Right atrium auricular region (tissue), 2 donors: ENCODE measurements at regions not wholly inside any gene's neighbourhood (a gene's known extent, or its start where the extent isn't known, plus 50 kb on each side); places are given as distances from the start of the nearest gene placed in this dataset.

Experiments
- DNase-seq: peaks from one replicate; pipeline ENCODE4 v3.0.0-alpha.2; 2019; ENCODE audit warnings: low spot score
- H3K27ac ChIP-seq, 2 donors: fragments of 200-600 bp; sonication (generic); 1 replicate in 1 of 2; 2 replicates in 1 of 2; pipeline ENCODE4 v1.5.1; 2016 to 2019
- H3K27me3 ChIP-seq, 2 donors: fragments of 200-600 bp; sonication (generic); one replicate each; pipeline versions ENCODE4 v1.5.1 to v1.6.0; 2017 to 2019
- H3K36me3 ChIP-seq: fragments of 200-600 bp; sonication (generic); one replicate; pipeline ENCODE4 v1.5.1; 2016
- H3K4me1 ChIP-seq, 2 donors: fragments of 200-600 bp; sonication (generic); one replicate each; pipeline versions ENCODE4 v1.5.1 to v1.6.0; 2017 to 2019
- H3K4me3 ChIP-seq, 2 donors: fragments of 200-600 bp; sonication (generic); 1 replicate in 1 of 2; 2 replicates in 1 of 2; pipeline ENCODE4 v1.5.1; 2017 to 2019; ENCODE audit warnings: mild to moderate bottlenecking in 1 of 2, moderate library complexity in 1 of 2
- H3K9me3 ChIP-seq, 2 donors: fragments of 200-600 bp; sonication (generic); one replicate each; pipeline ENCODE4 v1.5.1; 2019
- CTCF ChIP-seq, 2 donors: fragments of 200-600 bp; sonication (generic); IDR thresholded peaks; one replicate each; pipeline ENCODE4 v1.5.1; 2019; ENCODE audit warnings: antibody characterized with exemption in 2 of 2

GRCh38 chr6:21811484-21811883 is 217.9 kb downstream of the SOX4 start:
- DNase-seq: no peak
- Histone ChIP-seq H3K27me3 (no peaks in the 10 kb centered on the region), H3K36me3 (no peaks in the 10 kb centered on the region), H3K27ac (no peak overlapping the region), H3K4me3 (no peak overlapping the region), H3K9me3 (no peaks in the 10 kb centered on the region), H3K4me1 (peaks cover 0 to 26% of the 10 kb centered on the region in 2 donors)
- TF ChIP-seq CTCF (IDR thresholded peaks at IDR 0.05): no peak

GRCh38 chr6:21816231-21816630 is 222.7 kb downstream of the SOX4 start:
- Histone ChIP-seq H3K9me3 (no peaks in the 10 kb centered on the region), H3K27me3 (no peaks in the 10 kb centered on the region), H3K27ac (no peak overlapping the region), H3K4me1 (no peaks in the 10 kb centered on the region), H3K4me3 (no peak overlapping the region), H3K36me3 (no peaks in the 10 kb centered on the region)
- DNase-seq: no peak
- TF ChIP-seq CTCF (IDR thresholded peaks at IDR 0.05): no peak

GRCh38 chr6:21820442-21820841 is 226.9 kb downstream of the SOX4 start:
- H3K27ac ChIP-seq: no peak overlapping the region
- no peak overlapping the region for H3K4me3 ChIP-seq
- no peak for TF ChIP-seq CTCF (IDR thresholded peaks at IDR 0.05)
- H3K4me1 ChIP-seq: no peaks in the 10 kb centered on the region
- DNase-seq: no peak
- no peaks in the 10 kb centered on the region for H3K9me3 ChIP-seq
- no peaks in the 10 kb centered on the region for H3K27me3 ChIP-seq
- no peaks in the 10 kb centered on the region for H3K36me3 ChIP-seq

GRCh38 chr6:21823371-21823770 is 229.8 kb downstream of the SOX4 start:
- TF ChIP-seq CTCF (IDR thresholded peaks at IDR 0.05): no peak

GRCh38 chr6:21824431-21825177 is 231.1 kb downstream of the SOX4 start:
- DNase-seq: no peak

More at GRCh38 chr6:21823371-21823770, 229.8 kb downstream of the SOX4 start:
- H3K9me3 ChIP-seq: no peaks in the 10 kb centered on the region
- no peaks in the 10 kb centered on the region for H3K36me3 ChIP-seq
- no peak overlapping the region for H3K4me3 ChIP-seq
- no peaks in the 10 kb centered on the region for H3K4me1 ChIP-seq
- no peak overlapping the region for H3K27ac ChIP-seq
- H3K27me3 ChIP-seq: no peaks in the 10 kb centered on the region
- no peak for DNase-seq

More at GRCh38 chr6:21824431-21825177, 231.1 kb downstream of the SOX4 start:
- Histone ChIP-seq H3K9me3 (no peaks in the 10 kb centered on the region), H3K4me3 (no peak overlapping the region), H3K27me3 (no peaks in the 10 kb centered on the region), H3K27ac (no peak overlapping the region), H3K4me1 (no peaks in the 10 kb centered on the region), H3K36me3 (no peaks in the 10 kb centered on the region)
- TF ChIP-seq CTCF (IDR thresholded peaks at IDR 0.05): no peak
